Gastrocnemius medialis (tissue), 4 donors: ENCODE measurements at regions not wholly inside any gene's neighbourhood (a gene's known extent, or its start where the extent isn't known, plus 50 kb on each side); places are given as distances from the start of the nearest gene placed in this dataset.

ENCODE experiments used
- ATAC-seq, 2 donors: fragments of 150-250 bp; one replicate each; pipeline ENCODE4 v1.9.1; 2016
- DNase-seq, 2 donors: peaks; one replicate each; pipeline ENCODE4 v3.0.0-alpha.2; 2019
- H3K27ac ChIP-seq, 4 donors: fragments of 200-600 bp; sonication (generic); 1 replicate in 1 of 4; 2 replicates in 3 of 4; pipeline ENCODE4 v1.5.1; 2016 to 2018; ENCODE audit warnings: mild to moderate bottlenecking in 2 of 4, moderate library complexity in 1 of 4
- H3K27me3 ChIP-seq, 3 donors: fragments of 200-600 bp; sonication (generic) in 2 of 3; 1 replicate in 1 of 3; 2 replicates in 2 of 3; pipeline versions ENCODE4 v1.5.1 to v1.6.0; 2016 to 2019; ENCODE audit warnings: mild to moderate bottlenecking in 1 of 3, moderate library complexity in 1 of 3
- H3K36me3 ChIP-seq, 2 donors: fragments of 200-600 bp; sonication (generic) in 1 of 2; one replicate each; pipeline ENCODE4 v1.5.1; 2017 to 2018
- H3K4me1 ChIP-seq, 2 donors: fragments of 200-600 bp; sonication (generic) in 1 of 2; one replicate each; pipeline ENCODE4 v1.5.1; 2016 to 2017; ENCODE audit warnings: mild to moderate bottlenecking in 2 of 2
- H3K4me3 ChIP-seq, 4 donors: fragments of 200-600 bp; sonication (generic) in 3 of 4; 1 replicate in 1 of 4; 2 replicates in 3 of 4; pipeline ENCODE4 v1.5.1; 2016 to 2019; ENCODE audit warnings: mild to moderate bottlenecking in 2 of 4
- H3K9me3 ChIP-seq, 3 donors: fragments of 200-600 bp; sonication (generic) in 2 of 3; 1 replicate in 1 of 3; 2 replicates in 2 of 3; pipeline ENCODE4 v1.5.1; 2016 to 2019
- CTCF ChIP-seq, 5 experiments: fragments of 450-650 bp in 3 of 5; fragments of 200-600 bp in 2 of 5; sonication (generic) in 2 of 5; IDR thresholded peaks in 4 of 5; conservative IDR thresholded peaks in 1 of 5; 1 replicate in 4 of 5; 2 replicates in 1 of 5; pipeline ENCODE4 v1.5.1; 2016 to 2019; ENCODE audit warnings: antibody characterized with exemption in 5 of 5, mild to moderate bottlenecking in 3 of 5, moderate library complexity in 3 of 5
- POLR2A ChIP-seq, 2 donors: fragments of 450-650 bp; IDR thresholded peaks; one replicate each; pipeline ENCODE4 v1.6.1; 2017; ENCODE audit warnings: antibody characterized with exemption in 2 of 2, mild to moderate bottlenecking in 2 of 2, moderate library complexity in 2 of 2
- in situ Hi-C, 4 donors: fragments of 200-750 bp; cut with MboI; loops; one replicate each; pipeline versions ENCODE4 v1.15.0 to v1.8.0; 2017; ENCODE audit warnings: low sequenced_read_pairs in 4 of 4
- intact Hi-C: fragments of 100-400 bp; cut with DNase I; formaldehyde crosslinking; loops from one replicate; pipeline ENCODE4 v1.15.1; 2023; ENCODE audit warnings: low total_unique reads

GRCh38 chr21:27315373-27315772 lies 348.5 kb upstream of the ADAMTS5 start:
- ATAC-seq (no peak), DNase-seq (no peak)
- no peak overlapping the region for H3K27ac ChIP-seq
- H3K9me3 ChIP-seq, result no peaks in the 10 kb centered on the region
- intact Hi-C loops (no loop called here), in situ Hi-C loops (no loop called here)
- H3K27me3 ChIP-seq, result no peaks in the 10 kb centered on the region
- no peak overlapping the region for H3K4me3 ChIP-seq
- no peaks in the 10 kb centered on the region for H3K4me1 ChIP-seq
- H3K36me3 ChIP-seq, result no peaks in the 10 kb centered on the region
- TF ChIP-seq CTCF (IDR thresholded peaks at IDR 0.05 in 4 of 5, conservative IDR thresholded peaks at IDR 0.05 in 1 of 5), result no peak
- TF ChIP-seq POLR2A (IDR thresholded peaks at IDR 0.05), result no peak

- TF ChIP-seq CTCF (IDR thresholded peaks at IDR 0.05 in 4 of 5, conservative IDR thresholded peaks at IDR 0.05 in 1 of 5), result no peak
- no peak for TF ChIP-seq POLR2A (IDR thresholded peaks at IDR 0.05)
- DNase-seq (no peak), ATAC-seq (no peak)
- Histone ChIP-seq H3K4me3 (no peak overlapping the region), H3K27ac (no peak overlapping the region), H3K27me3 (no peaks in the 10 kb centered on the region), H3K4me1 (no peaks in the 10 kb centered on the region), H3K9me3 (no peaks in the 10 kb centered on the region), H3K36me3 (no peaks in the 10 kb centered on the region)
- in situ Hi-C loops (no loop called here), intact Hi-C loops (no loop called here)
Measured at GRCh38 chr21:27314131-27314530, 347.2 kb upstream of the ADAMTS5 start.

GRCh38 chr21:27306791-27307775 lies 340.2 kb upstream of the ADAMTS5 start:
- H3K4me3 ChIP-seq, result no peak overlapping the region
- in situ Hi-C loops, result no loop called here
- H3K4me1 ChIP-seq, result no peaks in the 10 kb centered on the region
- DNase-seq (no peak), ATAC-seq (peak in 1 of 2 donors; percentile 56)
- peak overlapping the region in 1 of 4 donors; percentile 26 for H3K27ac ChIP-seq
- TF ChIP-seq POLR2A (IDR thresholded peaks at IDR 0.05), result no peak
- no peak for TF ChIP-seq CTCF (IDR thresholded peaks at IDR 0.05 in 4 of 5, conservative IDR thresholded peaks at IDR 0.05 in 1 of 5)
- no peaks in the 10 kb centered on the region for H3K27me3 ChIP-seq
- intact Hi-C loops, result no loop called here
- H3K36me3 ChIP-seq, result no peaks in the 10 kb centered on the region
- H3K9me3 ChIP-seq, result no peaks in the 10 kb centered on the region

GRCh38 chr21:27306206-27306605 lies 339.3 kb upstream of the ADAMTS5 start:
- no peaks in the 10 kb centered on the region for H3K36me3 ChIP-seq
- no peaks in the 10 kb centered on the region for H3K9me3 ChIP-seq
- intact Hi-C loops (no loop called here), in situ Hi-C loops (no loop called here)
- DNase-seq, result no peak
- H3K27ac ChIP-seq, result peak overlapping the region in 1 of 4 donors; percentile 26
- no peak overlapping the region for H3K4me3 ChIP-seq
- no peaks in the 10 kb centered on the region for H3K4me1 ChIP-seq
- H3K27me3 ChIP-seq, result no peaks in the 10 kb centered on the region
- TF ChIP-seq POLR2A (IDR thresholded peaks at IDR 0.05) (no peak), CTCF (IDR thresholded peaks at IDR 0.05 in 4 of 5, conservative IDR thresholded peaks at IDR 0.05 in 1 of 5) (no peak)
- no peak for ATAC-seq
